Urinary bladder (tissue), 4 donors: ENCODE measurements at regions not wholly inside any gene's neighbourhood (a gene's known extent, or its start where the extent isn't known, plus 50 kb on each side); places are given as distances from the start of the nearest gene placed in this dataset. TPM values are rescaled to one million over a fixed set of nuclear protein-coding genes. Genes with fewer than 3 reads are reported as not detected.

ENCODE experiments used
- DNase-seq: peaks from one replicate; pipeline ENCODE4 v3.0.0-alpha.2; 2015; ENCODE audit errors: extremely low spot score
- H3K27ac ChIP-seq: one replicate; pipeline ENCODE4 v1.5.1; 2013; ENCODE audit warnings: low read depth, mild to moderate bottlenecking, moderate library complexity
- H3K36me3 ChIP-seq: one replicate; pipeline ENCODE4 v1.6.1; 2013; ENCODE audit warnings: mild to moderate bottlenecking, moderate library complexity; ENCODE audit not compliant: insufficient read depth
- H3K4me1 ChIP-seq: one replicate; pipeline ENCODE4 v1.6.1; 2013; ENCODE audit warnings: mild to moderate bottlenecking, moderate library complexity; ENCODE audit not compliant: insufficient read depth
- H3K4me3 ChIP-seq: one replicate; pipeline ENCODE4 v1.5.1; 2013; ENCODE audit warnings: low read depth, low read length
- WGBS: extraction: QIAGEN DNeasy Blood & Tissue Kit; methylation state at CpG from one replicate; pipeline ENCODE4 v1.1.7; 2013; 5-methylcytosine and 5-hydroxymethylcytosine counted together
- small RNA-seq: library from RNA; depleted of rRNA; stranded (forward); fragments of <200 nt; gene quantifications from one replicate; pipeline ENCODE3, GENCODE V24; 2014
- donor health status: healthy with polysubstance abuse.
- donor health status: healthy.

DNA sequence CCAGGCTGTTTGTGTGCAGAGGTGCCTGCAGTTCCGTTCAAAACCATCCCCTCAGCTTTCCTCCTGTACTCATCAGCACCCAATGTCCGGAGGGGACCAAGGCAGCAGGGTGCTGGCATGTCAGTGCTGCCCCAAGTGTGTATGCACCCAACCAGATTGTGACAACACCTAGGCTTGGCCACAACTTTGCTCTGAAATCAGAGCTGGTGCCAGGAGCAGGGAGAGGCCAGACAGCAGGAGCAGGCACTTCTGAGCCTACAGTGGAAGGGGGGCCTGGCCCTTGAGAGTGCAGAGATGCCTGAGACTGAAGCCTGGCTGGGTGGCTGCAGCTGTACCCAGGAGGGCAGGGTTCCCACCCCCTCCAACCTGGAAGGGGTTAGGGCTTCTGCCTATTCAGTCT, 56.5 kb upstream of the RASGEF1B start:
- Histone ChIP-seq H3K4me3 (no peak overlapping the region), H3K27ac (no peak overlapping the region), H3K36me3 (no peaks in the 10 kb centered on the region), H3K4me1 (peaks cover 1% of the 10 kb centered on the region)
- 98% methylated on average over 2 of the region's 2 CpGs for WGBS
- no peak for DNase-seq

DNA sequence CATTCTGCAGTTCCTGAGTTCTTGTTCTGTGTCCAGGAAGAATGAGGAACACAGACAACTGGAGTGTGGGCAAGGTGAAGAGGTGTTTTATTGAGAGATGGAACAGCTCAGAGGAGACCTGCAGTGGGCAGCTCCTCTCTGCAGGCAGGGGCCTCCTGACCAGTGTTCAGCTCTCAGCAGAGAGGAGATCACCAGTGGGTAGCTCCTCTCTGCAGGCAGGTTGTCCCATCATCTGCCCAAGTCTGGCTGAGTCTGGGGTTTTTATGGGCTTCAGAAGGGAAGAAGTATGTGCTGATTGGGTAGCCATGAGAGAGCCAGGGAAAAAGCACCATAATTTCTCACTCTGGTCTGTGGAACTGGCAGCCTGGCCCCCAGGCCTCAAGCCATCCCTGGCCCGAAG, 56.0 kb upstream of the RASGEF1B start:
- H3K4me1 ChIP-seq, result peaks cover 1% of the 10 kb centered on the region
- 100% methylated on average over 1 of the region's 1 CpG for WGBS
- H3K4me3 ChIP-seq, result no peak overlapping the region
- no peaks in the 10 kb centered on the region for H3K36me3 ChIP-seq
- H3K27ac ChIP-seq, result no peak overlapping the region
- no peak for DNase-seq

DNA sequence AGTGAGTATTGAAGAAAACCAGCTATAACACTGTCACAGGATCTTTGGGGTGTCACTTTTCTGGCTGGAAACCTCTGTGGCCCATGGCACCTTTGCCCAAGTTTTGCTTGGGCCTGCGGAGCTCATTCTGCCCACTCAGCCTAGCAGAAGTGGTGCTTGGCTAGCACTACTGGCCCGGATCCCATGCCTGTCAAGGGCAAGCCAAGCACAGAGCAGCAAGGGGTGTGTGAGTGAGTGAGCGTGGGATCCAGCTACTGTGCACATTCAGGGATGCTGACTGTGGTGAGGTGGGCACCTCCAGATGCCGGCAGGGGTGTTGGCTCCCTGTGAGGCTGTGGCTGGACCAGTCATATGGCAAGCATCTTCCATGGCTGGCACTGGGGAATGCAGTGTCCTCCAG, 55.4 kb upstream of the RASGEF1B start:
- H3K4me3 ChIP-seq, result no peak overlapping the region
- DNase-seq, result no peak
- 73% methylated on average over 4 of the region's 4 CpGs for WGBS

DNA sequence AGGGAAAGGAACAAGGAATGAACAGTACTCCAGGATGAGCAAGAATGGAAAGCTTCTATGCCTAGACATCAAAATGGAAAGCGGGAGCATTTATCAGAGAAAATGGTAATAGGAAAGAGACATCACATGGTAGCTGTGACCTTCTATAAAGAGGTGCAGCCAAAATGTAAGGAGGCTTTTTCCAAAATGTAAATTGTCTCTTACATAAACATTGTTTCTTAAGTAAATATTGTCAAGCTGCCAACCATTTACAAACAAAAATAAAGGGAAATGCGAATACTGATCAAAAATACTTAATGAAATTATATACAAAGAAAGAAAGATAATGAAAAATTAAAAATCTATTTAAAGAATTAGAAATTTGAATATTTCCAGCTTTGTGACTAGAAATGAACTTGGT, 55.0 kb upstream of the RASGEF1B start:
- no peak for DNase-seq
- Histone ChIP-seq H3K36me3 (no peaks in the 10 kb centered on the region), H3K4me3 (no peak overlapping the region), H3K4me1 (peaks cover 1% of the 10 kb centered on the region), H3K27ac (no peak overlapping the region)
- WGBS, result 64% methylated on average over 2 of the region's 2 CpGs

More for the DNA sequence above, 55.4 kb upstream of the RASGEF1B start:
- peaks cover 1% of the 10 kb centered on the region for H3K4me1 ChIP-seq
- no peaks in the 10 kb centered on the region for H3K36me3 ChIP-seq
- no peak overlapping the region for H3K27ac ChIP-seq

DNA sequence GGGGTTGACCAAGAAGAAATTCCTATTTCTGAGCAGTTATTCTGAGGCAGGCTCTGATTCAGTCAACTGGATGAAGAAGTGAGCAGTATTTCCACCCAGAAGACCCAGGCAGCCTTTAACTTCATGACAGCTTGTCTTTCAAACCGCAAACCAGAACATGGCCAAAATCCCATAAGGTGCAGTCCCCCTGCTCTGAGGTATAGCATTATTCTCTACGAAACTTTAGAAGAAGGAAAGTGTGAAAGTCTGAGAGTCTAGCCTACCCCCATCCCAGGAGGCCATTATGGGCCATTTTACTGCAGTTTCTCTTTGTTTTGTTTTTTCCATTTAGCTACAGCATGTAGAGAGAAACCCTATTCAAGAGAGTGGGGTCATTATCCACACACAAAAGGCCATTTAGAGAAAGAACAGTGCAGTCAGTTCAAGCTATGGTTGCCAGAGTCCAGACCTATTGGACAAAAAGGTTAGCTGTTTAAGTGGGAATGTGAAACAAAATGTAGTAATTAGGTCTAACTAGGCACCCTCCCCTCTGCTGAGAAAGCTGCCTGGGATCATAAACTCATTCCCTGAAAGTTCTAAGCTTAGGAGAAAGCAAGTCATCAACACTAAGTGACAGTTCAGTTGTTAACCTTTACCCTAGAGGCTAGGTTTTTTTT, 52.1 kb upstream of the RASGEF1B start:
- WGBS, result 87% methylated on average over 2 of the region's 2 CpGs
- H3K27ac ChIP-seq, result no peak overlapping the region
- DNase-seq, result no peak
- H3K36me3 ChIP-seq, result no peaks in the 10 kb centered on the region
- no peaks in the 10 kb centered on the region for H3K4me1 ChIP-seq
- H3K4me3 ChIP-seq, result no peak overlapping the region

DNA sequence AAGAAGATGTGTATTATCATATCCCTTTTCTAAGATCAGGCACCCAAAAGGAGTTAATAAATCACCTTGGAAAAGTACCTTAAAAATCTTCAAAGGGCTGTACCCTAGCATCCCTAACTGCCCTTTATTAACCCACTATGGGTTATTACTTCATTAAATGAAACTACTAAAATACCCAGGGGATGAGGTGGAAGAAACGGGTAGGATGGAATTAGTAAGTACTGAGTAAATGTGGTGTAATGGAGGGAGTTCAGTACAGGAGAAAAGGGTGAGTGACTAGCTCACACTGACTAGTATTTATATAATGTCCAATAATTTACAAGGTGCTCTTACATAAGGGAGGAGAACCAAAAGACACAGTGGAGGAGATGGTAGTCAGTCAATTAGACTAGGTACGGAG, 51.0 kb upstream of the RASGEF1B start:
- no peak overlapping the region for H3K27ac ChIP-seq
- H3K4me3 ChIP-seq, result no peak overlapping the region
- no peaks in the 10 kb centered on the region for H3K4me1 ChIP-seq
- WGBS, result 95% methylated on average over 2 of the region's 2 CpGs
- DNase-seq, result no peak
- no peaks in the 10 kb centered on the region for H3K36me3 ChIP-seq

DNA sequence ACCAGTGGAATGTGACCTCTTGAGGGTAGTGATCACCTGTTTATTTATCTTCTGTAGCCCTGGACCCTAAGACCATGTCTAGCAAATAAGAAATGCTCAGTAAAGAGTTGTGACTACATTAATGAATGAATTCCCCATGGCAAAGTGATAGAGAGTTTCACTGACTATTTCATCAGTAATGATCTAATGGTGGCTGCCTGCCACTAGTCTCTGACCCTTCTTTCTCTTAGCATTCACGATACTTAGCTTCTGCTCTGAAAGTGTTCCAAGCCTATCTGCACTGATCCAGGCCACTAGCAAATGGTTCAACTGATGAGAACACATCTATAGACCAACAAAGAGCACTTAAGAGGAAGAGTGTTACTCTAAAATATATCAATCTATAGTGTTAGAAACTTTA, 50.0 kb upstream of the RASGEF1B start:
- Histone ChIP-seq H3K4me3 (no peak overlapping the region), H3K27ac (no peak overlapping the region), H3K4me1 (no peaks in the 10 kb centered on the region), H3K36me3 (no peaks in the 10 kb centered on the region)
- 43% methylated on average over 1 of the region's 1 CpG for WGBS
- DNase-seq, result no peak

Small RNAs in the stretch of these regions (small RNA-seq; reads per million reads assigned to genes)
- gene RF00322 (not detected), gene RNU6-499P (not detected)
